Tibial nerve (tissue), 4 donors: ENCODE measurements at regions not wholly inside any gene's neighbourhood (a gene's known extent, or its start where the extent isn't known, plus 50 kb on each side); places are given as distances from the start of the nearest gene placed in this dataset.

Source experiments
- DNase-seq, 2 donors: peaks; one replicate each; pipeline ENCODE4 v3.0.0-alpha.2; 2019; ENCODE audit warnings: low spot score in 2 of 2
- H3K27ac ChIP-seq, 4 donors: fragments of 200-600 bp; sonication (generic) in 3 of 4; one replicate each; pipeline ENCODE4 v1.5.1; 2017 to 2019; ENCODE audit warnings: mild to moderate bottlenecking in 1 of 4
- H3K27me3 ChIP-seq, 2 donors: fragments of 200-600 bp; sonication (generic) in 1 of 2; one replicate each; pipeline versions ENCODE4 v1.5.1 to v1.6.0; 2017 to 2019
- H3K36me3 ChIP-seq, 3 donors: fragments of 200-600 bp; sonication (generic); one replicate each; pipeline ENCODE4 v1.5.1; 2018 to 2019
- H3K4me1 ChIP-seq, 4 donors: fragments of 200-600 bp; sonication (generic) in 3 of 4; one replicate each; pipeline ENCODE4 v1.5.1; 2017 to 2019
- H3K4me3 ChIP-seq, 4 donors: fragments of 200-600 bp; sonication (generic) in 3 of 4; one replicate each; pipeline ENCODE4 v1.5.1; 2017 to 2019; ENCODE audit warnings: mild to moderate bottlenecking in 1 of 4, moderate library complexity in 1 of 4
- H3K9me3 ChIP-seq, 4 donors: fragments of 200-600 bp; sonication (generic) in 3 of 4; one replicate each; pipeline ENCODE4 v1.5.1; 2017 to 2019
- EP300 ChIP-seq, 2 donors: sonication (generic); formaldehyde crosslinking; IDR thresholded peaks; one replicate each; pipeline ENCODE4 v1.6.1; 2017; ENCODE audit warnings: antibody characterized with exemption in 2 of 2, mild to moderate bottlenecking in 1 of 2
- POLR2A ChIP-seq, 2 donors: fragments of 450-650 bp; IDR thresholded peaks; one replicate each; pipeline ENCODE4 v1.6.1; 2017; ENCODE audit warnings: antibody characterized with exemption in 2 of 2, mild to moderate bottlenecking in 2 of 2, moderate library complexity in 2 of 2
- WGBS, 2 donors: methylation state at CpG; one replicate each; pipeline ENCODE4 v1.1.5; 2018; 5-methylcytosine and 5-hydroxymethylcytosine counted together
- TF ChIP-seq, protein P1 (sequence below), 5 experiments: fragments of 200-600 bp in 3 of 5; fragments of 450-650 bp in 2 of 5; sonication (generic) in 3 of 5; IDR thresholded peaks; one replicate each; pipeline ENCODE4 v1.5.1; 2016 to 2019; ENCODE audit warnings: antibody characterized with exemption in 5 of 5, mild to moderate bottlenecking in 3 of 5, moderate library complexity in 2 of 5

DNA sequence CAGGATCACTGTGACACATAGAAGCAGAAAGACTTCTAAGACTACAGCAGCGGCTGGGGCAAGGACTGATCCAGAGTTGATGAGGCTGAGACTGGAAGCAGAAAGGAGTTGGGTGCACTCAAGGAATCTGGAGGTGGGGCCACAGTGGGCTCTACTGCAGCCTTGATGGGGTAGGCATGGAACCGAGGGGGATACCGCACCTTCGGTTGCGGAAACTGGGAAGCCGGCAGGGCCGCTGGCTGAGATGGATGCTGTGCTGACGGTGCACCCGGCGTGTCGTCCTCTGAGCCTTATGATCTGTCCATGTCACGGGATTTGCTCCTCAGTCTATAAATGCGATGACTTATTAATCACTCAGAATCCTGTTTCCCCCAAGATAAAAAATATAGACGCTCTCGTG, 473.5 kb upstream of the MYT1L start:
- TF ChIP-seq POLR2A (IDR thresholded peaks at IDR 0.05) (no peak), EP300 (IDR thresholded peaks at IDR 0.05) (no peak)
- TF ChIP-seq, protein P1, sequence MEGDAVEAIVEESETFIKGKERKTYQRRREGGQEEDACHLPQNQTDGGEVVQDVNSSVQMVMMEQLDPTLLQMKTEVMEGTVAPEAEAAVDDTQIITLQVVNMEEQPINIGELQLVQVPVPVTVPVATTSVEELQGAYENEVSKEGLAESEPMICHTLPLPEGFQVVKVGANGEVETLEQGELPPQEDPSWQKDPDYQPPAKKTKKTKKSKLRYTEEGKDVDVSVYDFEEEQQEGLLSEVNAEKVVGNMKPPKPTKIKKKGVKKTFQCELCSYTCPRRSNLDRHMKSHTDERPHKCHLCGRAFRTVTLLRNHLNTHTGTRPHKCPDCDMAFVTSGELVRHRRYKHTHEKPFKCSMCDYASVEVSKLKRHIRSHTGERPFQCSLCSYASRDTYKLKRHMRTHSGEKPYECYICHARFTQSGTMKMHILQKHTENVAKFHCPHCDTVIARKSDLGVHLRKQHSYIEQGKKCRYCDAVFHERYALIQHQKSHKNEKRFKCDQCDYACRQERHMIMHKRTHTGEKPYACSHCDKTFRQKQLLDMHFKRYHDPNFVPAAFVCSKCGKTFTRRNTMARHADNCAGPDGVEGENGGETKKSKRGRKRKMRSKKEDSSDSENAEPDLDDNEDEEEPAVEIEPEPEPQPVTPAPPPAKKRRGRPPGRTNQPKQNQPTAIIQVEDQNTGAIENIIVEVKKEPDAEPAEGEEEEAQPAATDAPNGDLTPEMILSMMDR (IDR thresholded peaks at IDR 0.05), result no peak
- Histone ChIP-seq H3K27ac (no peak overlapping the region), H3K4me3 (no peak overlapping the region), H3K9me3 (peaks cover 0 to 18% (median 2%) of the 10 kb centered on the region in 4 donors), H3K27me3 (no peaks in the 10 kb centered on the region), H3K36me3 (no peaks in the 10 kb centered on the region), H3K4me1 (no peaks in the 10 kb centered on the region)
- WGBS, 2 donors, result 90 to 97% methylated on average over 15 of the region's 15 CpGs
- DNase-seq, result no peak

DNA sequence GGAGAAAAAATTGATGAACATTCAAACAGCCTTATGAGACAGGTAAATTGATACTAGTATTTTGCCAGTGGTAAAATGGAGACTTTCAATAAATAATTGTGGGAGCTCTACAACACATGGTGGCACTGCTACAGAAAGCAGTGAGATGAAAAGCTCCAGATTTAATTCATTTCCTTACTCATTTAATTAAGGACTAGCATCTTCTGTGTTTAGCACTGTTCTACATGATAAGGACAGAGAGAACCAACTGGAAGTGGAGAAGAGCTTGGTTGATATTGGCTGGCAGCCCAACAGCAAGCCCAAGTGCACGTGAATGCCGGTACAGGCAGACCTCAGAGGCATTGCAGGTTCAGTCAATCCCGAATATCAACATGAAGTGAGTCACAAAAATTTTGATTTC, 470.4 kb upstream of the MYT1L start:
- TF ChIP-seq, protein P1 (IDR thresholded peaks at IDR 0.05), result no peak
- TF ChIP-seq POLR2A (IDR thresholded peaks at IDR 0.05), result no peak
- no peak for TF ChIP-seq EP300 (IDR thresholded peaks at IDR 0.05)
- H3K36me3 ChIP-seq, result no peaks in the 10 kb centered on the region
- H3K9me3 ChIP-seq, result peaks cover 0 to 18% (median 2%) of the 10 kb centered on the region in 4 donors
- H3K27ac ChIP-seq, result no peak overlapping the region
- H3K4me1 ChIP-seq, result no peaks in the 10 kb centered on the region
- DNase-seq, result no peak
- H3K27me3 ChIP-seq, result no peaks in the 10 kb centered on the region
- 69 to 77% methylated on average over 3 of the region's 3 CpGs for WGBS, 2 donors
- H3K4me3 ChIP-seq, result no peak overlapping the region

DNA sequence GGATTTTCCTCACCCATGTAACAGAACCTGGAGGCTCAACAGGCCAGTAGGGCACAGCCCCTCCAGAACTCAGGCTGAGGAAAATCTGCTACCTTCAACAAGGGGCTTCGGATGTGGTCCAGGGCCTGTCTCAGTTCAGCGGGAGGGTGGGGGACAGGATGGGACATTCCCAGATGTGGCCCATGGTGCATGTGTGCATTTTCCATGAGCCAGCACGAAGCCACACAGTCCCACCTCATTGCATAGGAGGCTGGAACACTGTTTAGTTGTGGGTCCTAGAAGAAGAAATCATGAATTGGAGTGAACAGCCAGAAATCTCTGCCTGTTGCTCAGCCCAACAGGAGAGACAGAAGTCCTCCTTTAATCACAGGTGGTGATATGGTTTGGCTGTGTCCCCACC, 469.6 kb upstream of the MYT1L start:
- Histone ChIP-seq H3K36me3 (no peaks in the 10 kb centered on the region), H3K4me1 (no peaks in the 10 kb centered on the region), H3K4me3 (no peak overlapping the region), H3K27ac (no peak overlapping the region), H3K9me3 (peaks cover 0 to 18% (median 2%) of the 10 kb centered on the region in 4 donors), H3K27me3 (no peaks in the 10 kb centered on the region)
- 69 to 90% methylated on average over 3 of the region's 3 CpGs for WGBS, 2 donors
- DNase-seq, result no peak
- no peak for TF ChIP-seq EP300 (IDR thresholded peaks at IDR 0.05)
- TF ChIP-seq, protein P1 (IDR thresholded peaks at IDR 0.05), result no peak
- no peak for TF ChIP-seq POLR2A (IDR thresholded peaks at IDR 0.05)

DNA sequence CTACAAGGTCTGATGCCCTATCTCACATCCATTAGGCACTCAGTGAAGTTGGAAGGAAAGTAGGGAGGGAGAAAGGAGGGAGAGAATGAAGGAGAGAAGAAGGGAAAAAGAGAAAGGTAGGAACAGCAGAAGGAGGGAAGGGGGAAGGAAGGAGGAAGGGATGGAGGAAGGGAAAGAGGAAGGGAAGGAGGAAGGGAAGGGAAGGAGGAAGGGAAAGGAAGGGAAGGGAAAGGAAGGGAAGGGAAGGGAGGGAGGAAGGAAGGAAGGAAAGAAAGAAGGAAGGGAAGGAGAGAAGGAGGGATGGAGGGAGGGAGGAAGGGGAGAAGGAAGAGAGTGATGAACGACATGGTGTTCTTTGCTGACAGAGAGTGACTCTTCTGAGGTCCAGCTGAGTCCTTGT, 468.9 kb upstream of the MYT1L start:
- DNase-seq, result no peak
- Histone ChIP-seq H3K9me3 (peaks cover 0 to 20% (median 2%) of the 10 kb centered on the region in 4 donors), H3K36me3 (no peaks in the 10 kb centered on the region), H3K27ac (no peak overlapping the region), H3K4me1 (no peaks in the 10 kb centered on the region), H3K27me3 (no peaks in the 10 kb centered on the region), H3K4me3 (no peak overlapping the region)
- 63 to 71% methylated on average over 1 of the region's 1 CpG for WGBS, 2 donors
- TF ChIP-seq POLR2A (IDR thresholded peaks at IDR 0.05) (no peak), EP300 (IDR thresholded peaks at IDR 0.05) (no peak)
- TF ChIP-seq, protein P1 (IDR thresholded peaks at IDR 0.05), result no peak

DNA sequence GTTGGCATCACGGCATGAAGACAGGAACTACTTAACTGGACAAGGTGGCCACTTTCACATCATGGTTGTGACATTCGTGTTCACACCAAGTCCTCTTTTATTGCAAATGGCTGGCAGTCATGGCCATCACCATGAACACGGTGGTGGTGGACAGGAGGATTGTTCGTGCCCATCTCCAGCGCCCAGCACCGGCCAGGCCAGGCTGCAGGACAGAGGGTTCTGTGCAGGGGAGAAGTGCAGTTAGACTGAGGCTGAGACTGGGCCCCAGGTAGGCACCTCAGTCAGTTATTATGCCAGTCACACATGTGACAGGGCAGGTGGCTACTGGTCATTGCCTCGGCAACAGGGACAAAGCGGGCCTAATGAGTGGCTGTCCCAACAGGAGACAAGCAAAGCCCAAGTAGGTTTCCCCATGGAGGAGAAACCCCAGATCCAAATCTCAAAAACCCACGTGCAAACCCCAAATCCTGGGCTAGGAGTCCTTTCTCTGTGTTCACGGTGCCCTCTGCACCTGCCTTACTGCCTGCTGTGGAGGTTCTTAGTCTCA, 468.1 kb upstream of the MYT1L start:
- H3K4me3 ChIP-seq, result no peak overlapping the region
- 79 to 81% methylated on average over 9 to 10 of the region's 10 CpGs for WGBS, 2 donors
- no peaks in the 10 kb centered on the region for H3K27me3 ChIP-seq
- H3K36me3 ChIP-seq, result no peaks in the 10 kb centered on the region
- TF ChIP-seq POLR2A (IDR thresholded peaks at IDR 0.05) (no peak), EP300 (IDR thresholded peaks at IDR 0.05) (no peak)
- TF ChIP-seq, protein P1 (IDR thresholded peaks at IDR 0.05), result no peak
- H3K4me1 ChIP-seq, result no peaks in the 10 kb centered on the region
- no peak overlapping the region for H3K27ac ChIP-seq
- H3K9me3 ChIP-seq, result peaks cover 0 to 20% (median 2%) of the 10 kb centered on the region in 4 donors
- DNase-seq, result no peak
